HUES6 (cell line): ENCODE measurements at regions not wholly inside any gene's neighbourhood (a gene's known extent, or its start where the extent isn't known, plus 50 kb on each side); places are given as distances from the start of the nearest gene placed in this dataset.

Experiments used
- H3K27ac ChIP-seq: 2 replicates; pipeline ENCODE4 v1.7.0; 2013; ENCODE audit warnings: low read depth, mild to moderate bottlenecking, low read length, inconsistent platforms
- H3K27me3 ChIP-seq: 2 replicates; pipeline ENCODE4 v1.6.1; 2013; ENCODE audit warnings: low read length; ENCODE audit not compliant: control insufficient read depth, insufficient read depth
- H3K36me3 ChIP-seq: 2 replicates; pipeline ENCODE4 v1.6.1; 2013; ENCODE audit warnings: low read length; ENCODE audit not compliant: control insufficient read depth, insufficient read depth
- H3K4me1 ChIP-seq: 2 replicates; pipeline ENCODE4 v1.6.1; 2013; ENCODE audit warnings: low read length; ENCODE audit not compliant: control insufficient read depth, insufficient read depth
- H3K4me3 ChIP-seq: 2 replicates; pipeline ENCODE4 v1.5.1; 2013; ENCODE audit warnings: low read depth, low read length
- H3K9ac ChIP-seq: one replicate; pipeline ENCODE4 v1.6.1; 2013; ENCODE audit warnings: mild to moderate bottlenecking, low read length
- H3K9me3 ChIP-seq: 2 replicates; pipeline ENCODE4 v1.6.1; 2013; ENCODE audit warnings: low read depth, low read length; ENCODE audit not compliant: control insufficient read depth, insufficient read depth

- Histone ChIP-seq H3K4me1 (peaks cover 29% of the 10 kb centered on the region), H3K9me3 (no peaks in the 10 kb centered on the region), H3K27ac (no peak overlapping the region), H3K36me3 (no peaks in the 10 kb centered on the region), H3K9ac (no peak overlapping the region), H3K27me3 (no peaks in the 10 kb centered on the region), H3K4me3 (no peak overlapping the region)
Measured at GRCh38 chr21:19603011-19603593, 1199.5 kb upstream of the TMPRSS15 start.

GRCh38 chr21:19608101-19608621 is 1204.6 kb upstream of the TMPRSS15 start:
- no peak overlapping the region for H3K9ac ChIP-seq
- H3K36me3 ChIP-seq: no peaks in the 10 kb centered on the region
- no peak overlapping the region for H3K27ac ChIP-seq
- peaks cover 32% of the 10 kb centered on the region for H3K4me1 ChIP-seq
- H3K27me3 ChIP-seq: no peaks in the 10 kb centered on the region
- H3K9me3 ChIP-seq: no peaks in the 10 kb centered on the region
- no peak overlapping the region for H3K4me3 ChIP-seq

GRCh38 chr21:19609611-19610010 is 1206.0 kb upstream of the TMPRSS15 start:
- H3K36me3 ChIP-seq: no peaks in the 10 kb centered on the region
- H3K4me1 ChIP-seq: peaks cover 32% of the 10 kb centered on the region
- no peak overlapping the region for H3K27ac ChIP-seq
- H3K9me3 ChIP-seq: no peaks in the 10 kb centered on the region
- H3K27me3 ChIP-seq: no peaks in the 10 kb centered on the region
- no peak overlapping the region for H3K9ac ChIP-seq
- no peak overlapping the region for H3K4me3 ChIP-seq

- Histone ChIP-seq H3K27me3 (no peaks in the 10 kb centered on the region), H3K9ac (no peak overlapping the region), H3K4me3 (no peak overlapping the region), H3K9me3 (no peaks in the 10 kb centered on the region), H3K27ac (no peak overlapping the region), H3K36me3 (no peaks in the 10 kb centered on the region), H3K4me1 (no peaks in the 10 kb centered on the region)
Measured at GRCh38 chr21:19621837-19622496, 1218.4 kb upstream of the TMPRSS15 start.

- no peaks in the 10 kb centered on the region for H3K9me3 ChIP-seq
Measured at GRCh38 chr21:19640964-19641363, 1237.4 kb upstream of the TMPRSS15 start.

GRCh38 chr21:19648391-19648790 is 1244.8 kb upstream of the TMPRSS15 start:
- H3K9me3 ChIP-seq: no peaks in the 10 kb centered on the region

More at GRCh38 chr21:19640964-19641363, 1237.4 kb upstream of the TMPRSS15 start:
- Histone ChIP-seq H3K4me1 (no peaks in the 10 kb centered on the region), H3K27ac (no peak overlapping the region), H3K4me3 (no peak overlapping the region), H3K27me3 (no peaks in the 10 kb centered on the region), H3K36me3 (no peaks in the 10 kb centered on the region), H3K9ac (no peak overlapping the region)

GRCh38 chr21:19683492-19683891 is 1279.9 kb upstream of the TMPRSS15 start:
- H3K4me1 ChIP-seq: no peaks in the 10 kb centered on the region
- no peak overlapping the region for H3K9ac ChIP-seq
- no peak overlapping the region for H3K4me3 ChIP-seq
- H3K9me3 ChIP-seq: no peaks in the 10 kb centered on the region
- no peaks in the 10 kb centered on the region for H3K36me3 ChIP-seq
- no peak overlapping the region for H3K27ac ChIP-seq
- no peaks in the 10 kb centered on the region for H3K27me3 ChIP-seq

More at GRCh38 chr21:19648391-19648790, 1244.8 kb upstream of the TMPRSS15 start:
- Histone ChIP-seq H3K36me3 (no peaks in the 10 kb centered on the region), H3K27ac (no peak overlapping the region), H3K4me3 (no peak overlapping the region), H3K27me3 (no peaks in the 10 kb centered on the region), H3K4me1 (no peaks in the 10 kb centered on the region), H3K9ac (no peak overlapping the region)

- Histone ChIP-seq H3K9ac (no peak overlapping the region), H3K27ac (no peak overlapping the region), H3K36me3 (no peaks in the 10 kb centered on the region), H3K4me3 (no peak overlapping the region), H3K9me3 (no peaks in the 10 kb centered on the region), H3K27me3 (no peaks in the 10 kb centered on the region), H3K4me1 (no peaks in the 10 kb centered on the region)
Measured at GRCh38 chr21:19684328-19684727, 1280.7 kb upstream of the TMPRSS15 start.

GRCh38 chr21:19692231-19692630 is 1288.6 kb upstream of the TMPRSS15 start:
- no peak overlapping the region for H3K4me3 ChIP-seq
- no peaks in the 10 kb centered on the region for H3K36me3 ChIP-seq
- no peaks in the 10 kb centered on the region for H3K4me1 ChIP-seq
- no peak overlapping the region for H3K27ac ChIP-seq
- no peaks in the 10 kb centered on the region for H3K27me3 ChIP-seq
- no peak overlapping the region for H3K9ac ChIP-seq
- no peaks in the 10 kb centered on the region for H3K9me3 ChIP-seq

- Histone ChIP-seq H3K9me3 (no peaks in the 10 kb centered on the region), H3K27me3 (no peaks in the 10 kb centered on the region), H3K27ac (no peak overlapping the region), H3K4me3 (no peak overlapping the region), H3K9ac (no peak overlapping the region), H3K36me3 (no peaks in the 10 kb centered on the region), H3K4me1 (no peaks in the 10 kb centered on the region)
Measured at GRCh38 chr21:19695796-19696195, 1292.2 kb upstream of the TMPRSS15 start.

GRCh38 chr21:19700476-19700875 is 1296.9 kb upstream of the TMPRSS15 start:
- H3K4me3 ChIP-seq: no peak overlapping the region
- no peaks in the 10 kb centered on the region for H3K4me1 ChIP-seq
- no peaks in the 10 kb centered on the region for H3K27me3 ChIP-seq
- H3K36me3 ChIP-seq: no peaks in the 10 kb centered on the region
- peaks cover under 1% of the 10 kb centered on the region; the same call in 1 of the 2 replicates for H3K9me3 ChIP-seq
- H3K27ac ChIP-seq: no peak overlapping the region
- H3K9ac ChIP-seq: no peak overlapping the region
